SK-N-SH treated with all-trans-retinoic acid at 6 μM for 48 hours (cell line): ENCODE measurements at regions not wholly inside any gene's neighbourhood (a gene's known extent, or its start where the extent isn't known, plus 50 kb on each side); places are given as distances from the start of the nearest gene placed in this dataset.

ENCODE experiments used
- ATAC-seq: fragments of 200-7000 bp; cut with Tn5 transposase; 3 replicates; pipeline ENCODE4 v1.9.1; 2020; ENCODE audit warnings: mild to moderate bottlenecking, moderate library complexity
- ARNTL ChIP-seq: fragments of 450-650 bp; formaldehyde crosslinking; IDR thresholded peaks from 2 replicates; pipeline ENCODE4 v1.5.0; 2020; ENCODE audit warnings: low read depth, mild to moderate bottlenecking, moderate library complexity, borderline replicate concordance
- BACH2 ChIP-seq: fragments of 250-450 bp; sonication (Bioruptor Pico); IDR thresholded peaks from 2 replicates; pipeline ENCODE4 v1.9.0; 2021; ENCODE audit warnings: mild to moderate bottlenecking, borderline replicate concordance
- CREB5 ChIP-seq: fragments of 250-450 bp; sonication (Bioruptor Pico); IDR thresholded peaks from 2 replicates; pipeline ENCODE4 v1.5.1; 2020; ENCODE audit warnings: low read depth, mild to moderate bottlenecking, moderate library complexity
- CSDC2 ChIP-seq: fragments of 250-450 bp; sonication (Bioruptor Pico); IDR thresholded peaks from 2 replicates; pipeline ENCODE4 v1.5.0; 2020; ENCODE audit warnings: mild to moderate bottlenecking, moderate library complexity
- ESRRG ChIP-seq: fragments of 250-450 bp; sonication (Bioruptor Pico); IDR thresholded peaks from 2 replicates; pipeline ENCODE4 v1.6.1; 2021; ENCODE audit warnings: mild to moderate bottlenecking
- ISL1 ChIP-seq: fragments of 250-450 bp; sonication (Bioruptor Pico); IDR thresholded peaks from 2 replicates; pipeline ENCODE4 v2.1.2; 2022; ENCODE audit warnings: mild to moderate bottlenecking, moderate library complexity
- OSR1 ChIP-seq: fragments of 250-450 bp; sonication (Bioruptor Pico); IDR thresholded peaks from 2 replicates; pipeline ENCODE4 v1.8.0; 2022; ENCODE audit warnings: moderate library complexity, mild to moderate bottlenecking, inconsistent platforms
- PATZ1 ChIP-seq: fragments of 250-450 bp; sonication (Bioruptor Pico); IDR thresholded peaks from 2 replicates; pipeline ENCODE4 v1.8.0; 2020; ENCODE audit warnings: mild to moderate bottlenecking, moderate library complexity, borderline replicate concordance
- SNAI2 ChIP-seq: fragments of 250-450 bp; sonication (Bioruptor Pico); IDR thresholded peaks from 2 replicates; pipeline ENCODE4 v1.5.0; 2020; ENCODE audit warnings: mild to moderate bottlenecking, moderate library complexity
- TCF4 ChIP-seq: fragments of 250-450 bp; sonication (Bioruptor Pico); IDR thresholded peaks from 2 replicates; pipeline ENCODE4 v1.8.0; 2021; ENCODE audit warnings: mild to moderate bottlenecking, moderate library complexity, borderline replicate concordance
- TOX ChIP-seq: fragments of 250-450 bp; sonication (Bioruptor Pico); IDR thresholded peaks from 2 replicates; pipeline ENCODE4 v1.8.0; 2021; ENCODE audit warnings: mild to moderate bottlenecking, moderate library complexity, borderline replicate concordance
- TSHZ2 ChIP-seq: fragments of 250-450 bp; sonication (Bioruptor Pico); IDR thresholded peaks from 2 replicates; pipeline ENCODE4 v1.5.0; 2020; ENCODE audit warnings: mild to moderate bottlenecking, moderate library complexity
- ZC3H10 ChIP-seq: fragments of 250-450 bp; sonication (Bioruptor Pico); IDR thresholded peaks from 2 replicates; pipeline ENCODE4 v1.5.1; 2021; ENCODE audit warnings: mild to moderate bottlenecking, moderate library complexity
- ZFP3 ChIP-seq: fragments of 250-450 bp; sonication (Bioruptor Pico); IDR thresholded peaks from 2 replicates; pipeline ENCODE4 v1.5.0; 2020; ENCODE audit warnings: mild to moderate bottlenecking, moderate library complexity
- ZFP30 ChIP-seq: fragments of 450-650 bp; formaldehyde crosslinking; IDR thresholded peaks from 2 replicates; pipeline ENCODE4 v1.5.0; 2022; ENCODE audit warnings: mild to moderate bottlenecking, moderate library complexity
- ZNF565 ChIP-seq: fragments of 450-650 bp; formaldehyde crosslinking; conservative IDR thresholded peaks from 2 replicates; pipeline ENCODE4 v1.5.0; 2020; ENCODE audit warnings: low read depth, mild to moderate bottlenecking, moderate library complexity
- ZNF70 ChIP-seq: fragments of 450-650 bp; formaldehyde crosslinking; IDR thresholded peaks from 2 replicates; pipeline ENCODE4 v1.5.0; 2020; ENCODE audit warnings: mild to moderate bottlenecking, moderate library complexity
- ZNF8 ChIP-seq: fragments of 450-650 bp; formaldehyde crosslinking; IDR thresholded peaks from 2 replicates; pipeline ENCODE4 v1.5.0; 2020; ENCODE audit warnings: mild to moderate bottlenecking, moderate library complexity
- TF ChIP-seq, protein P1 (sequence below): fragments of 250-450 bp; sonication (Bioruptor Pico); IDR thresholded peaks from 2 replicates; pipeline ENCODE4 v1.8.0; 2021; ENCODE audit warnings: low read depth, mild to moderate bottlenecking, moderate library complexity, borderline replicate concordance

DNA sequence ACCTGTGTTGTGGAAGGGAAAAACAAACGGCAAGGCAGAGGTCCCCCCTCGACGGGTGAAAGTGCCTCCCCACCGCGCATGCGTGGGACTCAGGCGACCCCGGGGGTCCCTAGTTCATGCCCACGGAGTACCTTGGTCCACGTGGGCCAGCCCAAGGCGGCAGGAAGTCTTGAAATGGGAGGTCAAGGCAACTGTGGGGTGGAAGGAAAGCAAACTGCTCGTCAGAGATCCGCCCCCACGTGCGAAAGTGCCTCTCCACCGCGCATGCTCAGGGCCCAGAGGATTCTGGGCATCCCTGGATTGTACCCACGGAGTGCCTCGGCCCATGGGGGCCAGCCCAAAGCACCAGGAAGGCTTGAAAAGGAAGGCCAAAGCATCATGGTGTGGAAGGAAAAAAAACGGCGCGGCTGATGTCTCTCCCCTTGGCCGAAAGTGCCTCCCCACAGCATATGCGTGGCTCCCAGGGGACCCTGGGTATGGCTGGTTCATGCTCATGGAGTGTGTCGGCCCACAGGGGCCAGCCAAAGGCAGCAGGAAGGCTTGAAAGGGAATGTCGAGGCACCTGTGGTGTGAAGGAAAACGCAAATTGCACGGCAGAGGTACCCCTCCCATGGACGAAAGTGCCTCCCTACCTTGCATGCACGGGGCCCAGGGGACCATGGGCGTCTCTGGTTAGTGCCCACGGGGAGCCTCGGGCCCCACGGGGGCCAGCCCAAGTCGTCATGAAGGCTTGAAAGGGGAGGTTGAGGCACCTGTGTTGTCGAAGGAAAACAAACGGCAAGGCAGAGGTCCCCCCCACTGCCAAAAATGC, 369.7 kb downstream of the ALG10 start:
- TF ChIP-seq ZNF8 (no peak), BACH2 (CRISPR knock-in tag) (no peak), TSHZ2 (no peak), ZNF70 (CRISPR knock-in tag) (no peak), TOX (CRISPR knock-in tag) (no peak), CSDC2 (CRISPR knock-in tag) (no peak), OSR1 (CRISPR knock-in tag) (no peak), ARNTL (CRISPR knock-in tag) (no peak), SNAI2 (no peak), ZFP3 (CRISPR knock-in tag) (no peak), CREB5 (CRISPR knock-in tag) (no peak), ESRRG (CRISPR knock-in tag) (no peak), ZNF565 (CRISPR knock-in tag) (no peak)
- TF ChIP-seq, protein P1, sequence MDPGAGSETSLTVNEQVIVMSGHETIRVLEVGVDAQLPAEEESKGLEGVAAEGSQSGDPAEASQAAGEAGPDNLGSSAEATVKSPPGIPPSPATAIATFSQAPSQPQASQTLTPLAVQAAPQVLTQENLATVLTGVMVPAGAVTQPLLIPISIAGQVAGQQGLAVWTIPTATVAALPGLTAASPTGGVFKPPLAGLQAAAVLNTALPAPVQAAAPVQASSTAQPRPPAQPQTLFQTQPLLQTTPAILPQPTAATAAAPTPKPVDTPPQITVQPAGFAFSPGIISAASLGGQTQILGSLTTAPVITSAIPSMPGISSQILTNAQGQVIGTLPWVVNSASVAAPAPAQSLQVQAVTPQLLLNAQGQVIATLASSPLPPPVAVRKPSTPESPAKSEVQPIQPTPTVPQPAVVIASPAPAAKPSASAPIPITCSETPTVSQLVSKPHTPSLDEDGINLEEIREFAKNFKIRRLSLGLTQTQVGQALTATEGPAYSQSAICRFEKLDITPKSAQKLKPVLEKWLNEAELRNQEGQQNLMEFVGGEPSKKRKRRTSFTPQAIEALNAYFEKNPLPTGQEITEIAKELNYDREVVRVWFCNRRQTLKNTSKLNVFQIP (CRISPR knock-in tag), result no peak
- no peak for ATAC-seq

GRCh38 chr12:34392741-34393085, 370.4 kb downstream of the ALG10 start:
- TF ChIP-seq TOX (CRISPR knock-in tag) (no peak), ZC3H10 (no peak), ZFP3 (CRISPR knock-in tag) (no peak), ZNF8 (no peak), TCF4 (CRISPR knock-in tag) (no peak), PATZ1 (CRISPR knock-in tag) (no peak), CSDC2 (CRISPR knock-in tag) (no peak), ZFP30 (no peak), SNAI2 (no peak)
- no peak for ATAC-seq

DNA sequence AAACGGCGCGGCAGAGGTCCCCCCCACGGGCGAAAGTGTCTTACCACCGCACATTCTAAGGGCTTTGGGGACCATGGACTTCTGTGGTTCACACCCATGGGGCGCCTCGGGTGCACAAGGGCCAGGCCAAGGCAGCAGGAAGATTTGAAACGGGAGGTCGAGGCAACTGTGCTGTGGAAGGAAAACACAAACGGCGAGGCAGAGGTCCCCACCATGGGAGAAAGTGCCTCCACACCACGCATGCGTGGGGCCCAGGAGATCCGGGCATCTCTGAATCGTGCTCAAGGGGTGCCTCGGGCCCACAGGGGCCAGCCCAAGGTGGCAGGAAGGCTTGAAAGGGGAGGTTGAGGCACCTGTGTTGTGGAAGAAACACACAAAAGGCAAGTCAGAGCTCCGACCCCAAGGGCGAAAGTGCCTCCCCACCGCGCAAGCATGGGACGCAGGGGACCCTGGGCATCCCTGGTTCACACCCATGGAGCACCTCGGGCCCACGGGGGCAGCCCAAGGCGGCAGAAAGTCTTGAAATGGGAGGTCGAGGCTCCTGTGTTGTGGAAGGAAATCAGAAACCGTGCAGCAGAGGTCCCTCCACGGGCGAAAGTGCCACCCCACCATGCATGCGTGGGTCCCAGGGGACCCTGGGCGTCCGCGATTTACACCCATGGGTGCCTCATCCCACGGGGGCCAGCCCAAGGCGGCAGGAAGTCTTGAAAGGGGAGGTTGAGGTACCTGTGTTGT, 371.0 kb downstream of the ALG10 start:
- no peak for ATAC-seq
- TF ChIP-seq SNAI2 (no peak), ZC3H10 (no peak), CREB5 (CRISPR knock-in tag) (no peak), ISL1 (no peak)
